ENCODE measurements at regions not wholly inside any gene's neighbourhood (a gene's known extent, or its start where the extent isn't known, plus 50 kb on each side); places are given as distances from the start of the nearest gene placed in this dataset.

DNA sequence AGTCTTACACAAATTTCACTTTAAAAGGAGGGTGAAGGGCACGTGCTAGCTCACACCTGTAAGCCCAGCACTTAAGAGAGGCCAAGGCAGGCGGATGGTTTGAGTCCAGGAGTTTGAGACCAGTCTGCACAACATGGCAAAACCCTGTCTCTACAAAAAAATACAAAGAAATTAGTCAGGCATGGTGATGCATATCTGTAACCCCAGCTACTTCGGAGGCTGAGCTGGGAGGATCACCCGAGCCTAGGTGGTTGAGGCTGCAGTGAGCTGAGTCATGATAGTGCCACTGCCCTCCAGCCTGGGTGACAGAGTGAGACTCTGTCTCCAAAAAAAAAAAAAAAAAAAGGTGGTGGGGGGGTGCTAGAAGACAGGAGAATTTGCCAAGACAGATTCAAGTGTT, 237.3 kb upstream of the KLF14 start:
- H3K36me3 Mint-ChIP-seq (ENCODE audit: low read depth) = peaks cover 45% of the 10 kb centered on the region
- no peak overlapping the region for H3K4me3 Mint-ChIP-seq
- peaks cover 21% of the 10 kb centered on the region for H3K9me3 Mint-ChIP-seq
- H3K27me3 Mint-ChIP-seq = no peaks in the 10 kb centered on the region
- ChIA-PET CTCF (interaction anchor here (0.6 to 2.8 kb wide), 9 partner anchors 10 to 117 kb away, joined by 3 to 27 read pairs (median 6); no protein-coding TSS in a partner anchor), POLR2A (no interaction called here)
- peaks cover 73% of the 10 kb centered on the region for H3K4me1 Mint-ChIP-seq
- peak overlapping the region; percentile 61 for H3K27ac Mint-ChIP-seq
- no peak for DNase-seq

DNA sequence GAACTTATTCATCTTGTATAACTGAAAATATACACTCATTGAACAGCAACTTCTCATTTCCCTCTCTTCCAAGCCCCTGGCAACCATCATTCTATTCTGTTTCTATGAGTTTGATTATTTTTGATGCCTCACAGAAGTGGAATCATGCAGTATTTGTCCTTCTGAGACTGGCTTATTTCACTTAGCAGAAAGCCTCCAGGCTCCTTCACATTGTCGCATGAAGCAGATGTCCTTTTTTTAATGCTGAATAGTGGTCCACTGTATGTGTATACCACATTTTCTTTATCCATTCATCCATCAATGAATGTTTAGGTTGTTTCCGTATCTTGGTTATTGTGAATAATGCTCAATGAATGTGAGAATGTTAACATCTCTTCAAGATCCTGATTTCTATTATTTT, 238.2 kb upstream of the KLF14 start:
- Mint-ChIP-seq H3K27ac (no peak overlapping the region), H3K4me1 (peaks cover 68% of the 10 kb centered on the region), H3K9me3 (peaks cover 21% of the 10 kb centered on the region), H3K4me3 (no peak overlapping the region), H3K36me3 (ENCODE audit: low read depth) (peaks cover 48% of the 10 kb centered on the region), H3K27me3 (no peaks in the 10 kb centered on the region)
- ChIA-PET CTCF (interaction anchor here (2.5 to 2.8 kb wide), 3 partner anchors 10 to 16 kb away, joined by 7 to 27 read pairs (median 26); no protein-coding TSS in a partner anchor), POLR2A (no interaction called here)
- DNase-seq = no peak

GRCh38 chr7:130973637-130974036, 239.6 kb upstream of the KLF14 start:
- Mint-ChIP-seq H3K27ac (peak overlapping the region; percentile 50), H3K36me3 (ENCODE audit: low read depth) (peaks cover 47% of the 10 kb centered on the region), H3K27me3 (no peaks in the 10 kb centered on the region), H3K4me3 (no peak overlapping the region), H3K4me1 (peaks cover 56% of the 10 kb centered on the region), H3K9me3 (peaks cover 21% of the 10 kb centered on the region)
- ChIA-PET CTCF (interaction anchor here (1.0 to 1.1 kb wide), 3 partner anchors 9 to 67 kb away, joined by 3 to 7 read pairs (median 4); no protein-coding TSS in a partner anchor), POLR2A (no interaction called here)
- no peak for DNase-seq

- Mint-ChIP-seq H3K9me3 (peaks cover 21% of the 10 kb centered on the region), H3K4me3 (no peak overlapping the region), H3K27me3 (no peaks in the 10 kb centered on the region), H3K27ac (no peak overlapping the region), H3K36me3 (ENCODE audit: low read depth) (peaks cover 47% of the 10 kb centered on the region), H3K4me1 (peaks cover 55% of the 10 kb centered on the region)
- POLR2A ChIA-PET = no interaction called here
- CTCF ChIA-PET = interaction anchor here (1.0 to 1.5 kb wide), 6 partner anchors 8 to 78 kb away, joined by 3 to 7 read pairs (median 4); no protein-coding TSS in a partner anchor
- no peak for DNase-seq
Observed at GRCh38 chr7:130974169-130974568, 240.2 kb upstream of the KLF14 start.

- ChIA-PET CTCF (interaction anchor here (0.8 to 1.5 kb wide), 6 partner anchors 7 to 79 kb away, joined by 3 to 7 read pairs (median 4); no protein-coding TSS in a partner anchor), POLR2A (no interaction called here)
- Mint-ChIP-seq H3K27me3 (no peaks in the 10 kb centered on the region), H3K27ac (no peak overlapping the region), H3K36me3 (ENCODE audit: low read depth) (peaks cover 47% of the 10 kb centered on the region), H3K9me3 (peaks cover 21% of the 10 kb centered on the region), H3K4me1 (peaks cover 57% of the 10 kb centered on the region), H3K4me3 (no peak overlapping the region)
- DNase-seq = no peak
Observed at GRCh38 chr7:130974794-130975193, 240.8 kb upstream of the KLF14 start.

DNA sequence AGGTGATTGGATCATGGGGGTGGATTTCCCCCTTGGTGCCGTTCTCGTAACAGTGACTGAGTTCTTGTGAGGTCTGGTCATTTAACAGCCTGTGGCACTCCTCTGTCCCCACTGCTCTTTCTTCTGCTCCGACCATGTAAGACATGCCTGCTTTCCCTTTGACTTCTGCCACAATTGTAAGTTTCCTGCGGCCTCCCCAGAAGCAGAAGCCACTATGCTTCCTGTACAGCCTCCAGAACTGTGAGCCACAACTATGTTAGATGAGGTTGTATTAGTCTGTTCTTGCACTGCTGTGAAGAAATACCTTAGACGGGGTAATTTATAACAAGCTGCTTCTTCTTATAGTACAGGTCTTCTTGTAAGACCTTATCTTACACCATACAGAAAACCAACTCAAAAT, 241.7 kb upstream of the KLF14 start:
- CTCF ChIA-PET = interaction anchor here (0.6 to 4.6 kb wide), 4 partner anchors 16 to 90 kb away, joined by 3 to 21 read pairs (median 4); no protein-coding TSS in a partner anchor
- H3K36me3 Mint-ChIP-seq (ENCODE audit: low read depth) = peaks cover 45% of the 10 kb centered on the region
- H3K4me1 Mint-ChIP-seq = peaks cover 47% of the 10 kb centered on the region
- no peak overlapping the region for H3K27ac Mint-ChIP-seq
- peaks cover 21% of the 10 kb centered on the region for H3K9me3 Mint-ChIP-seq
- POLR2A ChIA-PET = no interaction called here
- H3K4me3 Mint-ChIP-seq = no peak overlapping the region
- DNase-seq = no peak
- no peaks in the 10 kb centered on the region for H3K27me3 Mint-ChIP-seq

GRCh38 chr7:130982160-130982638, 248.2 kb upstream of the KLF14 start:
- Mint-ChIP-seq H3K4me3 (no peak overlapping the region), H3K4me1 (peaks cover 33% of the 10 kb centered on the region)
- peak; percentile 46 for DNase-seq

DNA sequence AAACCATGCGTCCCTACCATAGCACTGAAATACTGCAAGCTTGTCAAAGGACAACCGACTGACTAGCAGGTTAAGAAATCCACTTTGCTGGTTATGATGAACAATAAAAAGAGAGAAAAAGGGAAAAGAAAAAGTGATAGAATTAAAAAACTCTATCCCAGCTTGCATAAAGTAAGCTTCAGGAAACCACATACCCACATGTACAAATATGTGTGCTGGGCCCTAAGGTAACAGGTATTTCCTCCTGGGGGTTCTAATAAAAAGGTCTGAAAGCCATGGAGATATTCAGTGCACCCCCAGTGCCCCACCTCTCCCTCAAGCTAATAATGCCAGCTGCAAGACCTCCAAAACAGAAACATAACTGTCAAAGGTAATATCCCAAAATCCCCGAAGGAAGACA, 248.6 kb upstream of the KLF14 start:
- CTCF ChIA-PET = interaction anchor here (1.0 to 3.1 kb wide), 20 partner anchors 8 to 116 kb away, joined by 3 to 27 read pairs (median 6); no protein-coding TSS in a partner anchor
- POLR2A ChIA-PET = interaction anchor here (1.0 to 1.1 kb wide), 2 partner anchors 15 to 26 kb away, joined by 3 to 6 read pairs; no protein-coding TSS in a partner anchor
- Mint-ChIP-seq H3K9me3 (no peaks in the 10 kb centered on the region), H3K4me3 (no peak overlapping the region), H3K36me3 (ENCODE audit: low read depth) (peaks cover 6% of the 10 kb centered on the region), H3K4me1 (peaks cover 35% of the 10 kb centered on the region), H3K27me3 (no peaks in the 10 kb centered on the region), H3K27ac (no peak overlapping the region)
- no peak for DNase-seq

More at GRCh38 chr7:130982160-130982638, 248.2 kb upstream of the KLF14 start:
- POLR2A ChIA-PET = interaction anchor here (0.5 to 1.1 kb wide), 4 partner anchors 15 to 717 kb away, joined by 3 to 6 read pairs (median 5); no protein-coding TSS in a partner anchor
- Mint-ChIP-seq H3K27ac (no peak overlapping the region), H3K9me3 (no peaks in the 10 kb centered on the region), H3K36me3 (ENCODE audit: low read depth) (peaks cover 7% of the 10 kb centered on the region), H3K27me3 (no peaks in the 10 kb centered on the region)
- CTCF ChIA-PET = interaction anchor here (0.7 to 3.1 kb wide), 25 partner anchors 8 to 116 kb away, joined by 3 to 27 read pairs (median 6); no protein-coding TSS in a partner anchor

- Mint-ChIP-seq H3K4me1 (peaks cover 49% of the 10 kb centered on the region), H3K4me3 (no peak overlapping the region), H3K27ac (no peak overlapping the region), H3K36me3 (ENCODE audit: low read depth) (peaks cover 6% of the 10 kb centered on the region), H3K27me3 (no peaks in the 10 kb centered on the region), H3K9me3 (no peaks in the 10 kb centered on the region)
- DNase-seq = no peak
- CTCF ChIA-PET = interaction anchor here (1.3 kb wide), 1 partner anchor 89 kb away, joined by 3 read pairs; no protein-coding TSS in a partner anchor
- POLR2A ChIA-PET = no interaction called here
Observed at GRCh38 chr7:130985361-130985760, 251.4 kb upstream of the KLF14 start.

DNA sequence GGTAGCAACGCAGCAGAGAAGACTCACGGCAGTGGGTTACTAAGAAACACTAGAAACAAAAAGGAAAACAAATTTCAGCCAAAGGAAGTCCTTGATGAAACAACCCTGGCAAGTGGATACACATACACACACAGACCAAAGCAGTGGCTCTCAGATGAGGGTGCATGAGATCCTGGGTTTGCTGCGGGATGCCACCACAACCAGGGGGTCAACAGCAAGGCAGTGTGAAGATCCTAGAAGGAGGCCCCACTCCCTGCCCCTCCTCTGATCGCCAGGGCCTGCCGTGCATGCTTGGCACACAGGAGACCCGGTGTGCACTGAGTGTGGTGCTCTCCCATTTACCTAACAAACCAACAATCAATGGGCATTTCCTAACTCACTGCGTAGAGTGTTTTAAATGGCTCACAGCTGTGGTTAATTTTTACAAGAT, 252.3 kb upstream of the KLF14 start:
- CTCF ChIA-PET = interaction anchor here (1.3 kb wide), 1 partner anchor 90 kb away, joined by 3 read pairs; no protein-coding TSS in a partner anchor
- no peak overlapping the region for H3K4me3 Mint-ChIP-seq

GRCh38 chr7:130987092-130987491, 253.1 kb upstream of the KLF14 start:
- Mint-ChIP-seq H3K9me3 (no peaks in the 10 kb centered on the region), H3K27ac (peak overlapping the region; percentile 6), H3K4me1 (peaks cover 66% of the 10 kb centered on the region), H3K27me3 (no peaks in the 10 kb centered on the region), H3K4me3 (no peak overlapping the region), H3K36me3 (ENCODE audit: low read depth) (peaks cover 6% of the 10 kb centered on the region)
- CTCF ChIA-PET = interaction anchor here (0.6 to 2.0 kb wide), 6 partner anchors 9 to 411 kb away, joined by 3 to 12 read pairs (median 6); no protein-coding TSS in a partner anchor
- POLR2A ChIA-PET = no interaction called here
- DNase-seq = no peak

More for the DNA sequence above, 252.3 kb upstream of the KLF14 start:
- Mint-ChIP-seq H3K27me3 (no peaks in the 10 kb centered on the region), H3K9me3 (no peaks in the 10 kb centered on the region), H3K36me3 (ENCODE audit: low read depth) (peaks cover 6% of the 10 kb centered on the region), H3K27ac (peak overlapping the region; percentile 61), H3K4me1 (peaks cover 58% of the 10 kb centered on the region)
- peak; percentile 26 for DNase-seq
- POLR2A ChIA-PET = no interaction called here

DNA sequence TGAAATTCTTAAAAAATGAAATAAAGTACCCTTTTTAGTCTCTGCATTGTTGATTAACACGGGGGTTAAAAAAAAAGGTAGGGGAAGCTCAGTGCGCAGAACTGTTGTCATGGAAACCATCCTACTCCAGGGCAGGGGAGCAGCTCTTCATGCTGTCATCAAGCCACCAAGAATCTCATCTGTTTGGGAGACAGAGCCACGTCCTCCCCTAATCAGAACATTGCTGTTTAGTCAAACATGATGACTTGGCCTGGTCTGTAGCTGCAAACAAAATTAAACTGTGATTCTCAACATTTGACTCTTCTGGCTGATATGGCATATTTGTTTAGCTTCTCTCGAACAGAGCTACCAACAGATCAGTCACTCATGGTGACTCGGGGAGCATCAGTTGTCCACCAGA, 254.4 kb upstream of the KLF14 start:
- H3K36me3 Mint-ChIP-seq (ENCODE audit: low read depth) = peaks cover 6% of the 10 kb centered on the region
- DNase-seq = peak; percentile 17
- peak overlapping the region; percentile 81 for H3K27ac Mint-ChIP-seq
- ChIA-PET POLR2A (no interaction called here), CTCF (interaction anchor here (0.9 to 3.0 kb wide), 15 partner anchors 9 to 91 kb away, joined by 3 to 12 read pairs (median 5); no protein-coding TSS in a partner anchor)
- peaks cover 69% of the 10 kb centered on the region for H3K4me1 Mint-ChIP-seq
- H3K4me3 Mint-ChIP-seq = no peak overlapping the region
- H3K27me3 Mint-ChIP-seq = no peaks in the 10 kb centered on the region
- no peaks in the 10 kb centered on the region for H3K9me3 Mint-ChIP-seq

- Mint-ChIP-seq H3K4me3 (no peak overlapping the region), H3K27ac (peak overlapping the region; percentile 81), H3K27me3 (no peaks in the 10 kb centered on the region), H3K4me1 (peaks cover 74% of the 10 kb centered on the region), H3K9me3 (no peaks in the 10 kb centered on the region), H3K36me3 (ENCODE audit: low read depth) (peaks cover 5% of the 10 kb centered on the region)
- CTCF ChIA-PET = interaction anchor here (1.0 to 3.0 kb wide), 13 partner anchors 7 to 51 kb away, joined by 3 to 13 read pairs (median 6); no protein-coding TSS in a partner anchor
- POLR2A ChIA-PET = no interaction called here
- DNase-seq = no peak
Observed at GRCh38 chr7:130989101-130989795, 255.2 kb upstream of the KLF14 start.

Measured in activated CD4-positive, alpha-beta T cell treated with anti-CD3 and anti-CD28 coated beads, Interleukin-2, amount 10 ng/mL, durations not matched to agents 7 days and 5 days (primary cell).